ENCODE measurements at regions not wholly inside any gene's neighbourhood (a gene's known extent, or its start where the extent isn't known, plus 50 kb on each side); places are given as distances from the start of the nearest gene placed in this dataset.

- TF ChIP-seq CTCF (IDR thresholded peaks at IDR 0.05) (no peak), POLR2A (IDR thresholded peaks at IDR 0.05) (no peak)
Observed at GRCh38 chr10:123257904-123258456, 103.8 kb downstream of the BUB3 start.
